CD4-positive, alpha-beta T cell treated with Interferon gamma for 1 hour (primary cell): ENCODE measurements at regions not wholly inside any gene's neighbourhood (a gene's known extent, or its start where the extent isn't known, plus 50 kb on each side); places are given as distances from the start of the nearest gene placed in this dataset.
"Not testable (repeated sequence)": the region's sequence is repeated elsewhere in the genome, so short reads cannot be mapped to it uniquely, and the experiment has no call there.

Experiments
- DNase-seq: peaks from one replicate; pipeline ENCODE4 v3.0.0-alpha.2; 2020

DNA sequence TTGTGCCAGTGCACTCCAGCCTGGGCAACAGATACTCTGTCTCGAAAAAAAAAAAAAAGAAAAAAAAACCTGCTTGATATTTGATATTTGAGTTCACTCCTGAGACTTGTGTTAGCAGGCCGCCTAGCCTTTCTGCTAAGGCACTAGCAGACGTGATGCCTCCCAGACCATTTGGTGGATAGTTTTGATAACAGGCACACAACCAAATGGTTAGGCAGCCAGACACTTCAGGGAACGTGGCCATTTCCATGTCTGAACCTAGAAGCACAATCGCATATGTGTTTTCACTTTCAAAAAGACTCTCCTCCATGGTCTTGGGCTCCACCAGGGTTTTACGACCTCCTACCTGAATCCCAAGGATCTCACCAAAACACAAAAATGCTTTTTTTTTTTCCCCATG lies 1319.5 kb downstream of the BRINP3 start:
- no peak for DNase-seq

DNA sequence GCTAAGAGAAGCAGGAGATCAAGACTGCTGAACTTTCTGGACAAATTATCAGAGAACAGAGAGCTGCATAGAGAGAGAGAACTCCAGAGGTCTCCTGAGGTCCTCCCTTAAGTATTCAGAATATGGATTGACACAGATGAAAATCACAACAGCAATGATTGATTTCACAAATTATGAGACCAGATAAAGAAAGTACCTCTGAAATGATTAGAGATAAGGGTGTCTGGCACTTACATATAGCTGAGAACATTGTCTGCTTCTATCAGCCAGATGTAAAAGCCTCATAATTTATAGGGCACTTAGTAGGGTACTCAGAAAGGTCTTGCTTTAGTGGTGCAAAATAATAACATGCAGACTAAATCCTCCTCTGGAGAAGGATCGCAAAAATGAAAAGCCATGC lies 1301.8 kb downstream of the BRINP3 start:
- no peak for DNase-seq

DNA sequence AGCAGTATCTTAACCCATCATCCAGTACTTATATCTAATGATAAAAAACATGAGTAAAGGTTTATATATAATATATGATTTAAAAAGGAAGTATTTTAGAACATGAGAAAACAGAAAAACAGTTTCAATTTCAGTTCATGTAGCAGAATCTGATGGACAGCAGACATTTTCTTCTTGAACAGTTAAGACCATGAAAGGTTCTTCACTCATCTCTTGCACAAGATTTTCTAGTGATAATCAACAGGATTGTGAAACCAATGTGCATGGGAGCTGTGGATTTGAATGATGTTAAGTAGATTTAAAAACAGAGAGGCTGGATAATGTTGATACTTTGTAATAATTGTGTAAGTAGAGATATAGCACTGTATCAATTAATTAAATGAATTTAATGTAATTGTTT lies 1297.6 kb downstream of the BRINP3 start:
- DNase-seq = no peak

DNA sequence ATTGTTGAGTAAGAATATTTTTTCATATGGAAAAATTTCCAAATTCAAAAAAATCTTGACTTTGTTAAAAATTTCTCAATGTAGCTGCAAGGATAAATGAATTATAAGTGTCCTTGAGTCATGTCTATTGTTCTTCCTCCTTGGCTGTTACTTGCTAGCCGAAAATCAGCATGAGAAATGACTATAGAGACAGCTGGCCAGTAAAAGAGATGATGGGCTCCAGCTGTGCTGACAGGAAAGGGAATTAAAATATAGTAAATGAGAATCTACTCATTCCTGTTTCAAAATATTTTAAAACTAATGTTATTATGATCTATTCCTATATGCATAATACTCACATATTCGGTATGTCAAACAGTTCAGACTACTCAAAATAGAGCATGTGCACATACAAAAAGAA lies 1292.6 kb downstream of the BRINP3 start:
- no peak for DNase-seq

DNA sequence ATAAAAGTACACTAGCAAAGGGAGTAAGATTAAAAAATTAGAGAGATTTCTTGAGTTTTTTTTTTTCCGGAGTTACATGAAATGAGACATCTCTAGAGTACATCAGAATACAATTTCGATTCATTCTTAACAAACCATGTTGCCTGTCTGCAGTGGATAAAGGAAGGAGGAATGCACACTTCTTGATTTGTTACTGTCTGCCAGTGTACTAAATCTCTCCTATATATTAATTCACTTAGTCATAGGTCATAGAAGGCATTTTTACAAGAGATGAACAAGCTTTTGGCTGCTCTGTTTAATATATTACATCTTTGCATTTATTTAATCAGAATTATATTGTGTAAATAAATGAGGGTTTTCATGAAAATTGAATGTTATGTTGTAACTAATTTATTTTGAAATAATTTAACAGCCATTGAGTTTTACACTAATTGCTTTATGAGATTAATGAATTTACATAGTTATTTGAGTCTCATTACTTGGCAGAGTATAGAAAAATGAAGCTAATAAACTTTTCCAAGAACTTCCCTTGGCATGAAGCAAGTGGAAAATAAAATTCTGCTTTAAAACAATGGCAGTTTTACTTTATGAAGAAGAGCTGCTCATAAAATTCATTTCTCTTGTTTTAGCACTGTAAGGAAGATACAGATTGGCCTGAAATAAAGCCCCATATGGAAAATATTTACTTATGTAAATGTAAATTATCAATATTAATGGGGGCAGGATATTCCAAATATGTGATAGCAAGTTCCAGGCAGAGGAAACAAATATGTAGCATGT lies 1284.7 kb downstream of the BRINP3 start:
- no peak for DNase-seq

DNA sequence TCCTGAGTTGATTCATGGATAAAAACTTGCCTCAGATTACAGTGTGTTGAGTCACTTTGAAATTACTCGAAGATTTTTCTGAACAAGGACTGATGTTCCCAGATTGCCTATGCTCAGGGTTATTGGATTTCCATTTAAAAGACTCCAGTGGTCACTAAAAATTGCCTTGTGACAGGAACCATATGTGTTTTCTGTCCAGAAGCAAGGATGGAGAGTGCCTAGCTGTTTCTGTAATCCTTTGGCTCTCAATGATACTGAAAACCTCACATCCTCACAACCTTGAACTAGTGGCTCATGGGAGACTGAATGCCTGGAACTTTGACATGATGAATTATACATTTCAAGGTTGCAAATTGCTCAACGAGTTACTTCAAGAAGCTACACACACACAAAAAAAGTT lies 1271.8 kb downstream of the BRINP3 start:
- no peak for DNase-seq

DNA sequence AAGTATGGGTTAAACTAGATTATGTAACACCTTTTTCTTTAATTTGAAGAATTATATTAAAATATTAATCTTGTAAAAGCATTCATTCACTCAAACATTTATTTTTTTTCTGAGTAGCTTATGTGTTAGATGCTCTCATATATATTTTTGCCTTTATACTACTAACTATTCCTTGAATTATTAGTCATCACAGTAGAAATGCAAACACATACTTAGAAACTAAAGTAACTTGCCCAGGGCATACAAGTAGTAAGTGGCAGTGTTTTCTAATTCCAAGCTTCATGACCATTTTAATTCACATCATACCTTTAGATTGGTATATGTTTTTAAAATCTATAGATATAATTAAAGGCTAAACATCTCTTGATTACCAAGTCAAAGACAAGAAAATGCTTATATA lies 1271.0 kb downstream of the BRINP3 start:
- no peak for DNase-seq

DNA sequence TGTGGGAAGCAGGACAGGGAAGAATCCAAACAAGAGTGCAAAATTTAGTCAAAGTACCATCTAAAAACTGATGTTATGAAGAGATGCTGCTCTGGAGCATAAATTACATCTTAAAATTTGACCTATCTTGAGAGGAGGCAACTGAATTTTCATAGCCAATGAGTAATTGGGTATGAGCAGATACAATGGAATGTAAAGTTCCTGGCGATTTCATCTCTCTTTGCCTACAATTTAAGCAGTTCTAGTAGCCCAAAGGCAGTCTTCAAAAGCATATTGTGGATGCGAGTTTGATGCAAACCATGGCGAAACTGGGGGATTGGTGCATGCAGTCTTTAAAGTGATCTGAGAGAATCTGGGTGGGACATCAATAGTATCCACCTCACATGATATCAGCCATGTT lies 1265.9 kb downstream of the BRINP3 start:
- no peak for DNase-seq

DNA sequence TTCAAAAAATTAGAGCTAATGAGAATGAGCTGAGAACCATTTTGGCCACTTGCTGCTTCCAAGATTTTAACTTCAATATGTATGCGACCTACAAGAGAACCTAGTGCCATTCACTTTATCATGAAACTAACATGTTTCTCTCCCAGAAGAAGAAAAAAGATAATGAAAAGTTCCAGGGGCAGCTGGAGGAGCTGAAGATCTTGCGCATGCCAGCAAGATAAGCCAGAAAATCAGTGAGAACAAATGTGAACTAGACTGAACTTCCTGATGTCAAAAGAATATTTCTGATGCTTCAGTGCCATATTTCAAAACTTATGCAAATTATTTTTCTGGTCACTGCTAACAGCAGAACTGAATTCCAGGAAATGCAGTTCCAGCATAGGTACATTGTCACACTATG lies 1265.1 kb downstream of the BRINP3 start:
- no peak for DNase-seq

DNA sequence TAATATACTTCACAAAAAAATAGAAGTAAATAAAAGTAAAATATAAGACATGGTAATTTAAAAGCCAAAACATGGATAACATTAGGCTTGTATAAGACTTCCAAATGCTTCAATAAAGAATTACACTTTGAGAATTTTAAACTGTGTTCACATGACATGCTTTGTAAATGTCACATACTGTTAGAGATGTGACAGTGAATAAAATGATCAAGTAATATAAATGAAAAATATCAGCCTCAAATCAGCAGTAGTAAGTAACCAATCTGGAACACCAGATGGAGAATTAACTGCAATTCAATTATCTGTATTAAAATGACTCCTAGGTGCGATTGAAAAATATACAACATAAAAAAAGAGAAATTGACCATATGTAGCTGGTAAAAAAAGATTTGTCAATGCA lies 1260.8 kb downstream of the BRINP3 start:
- no peak for DNase-seq

DNA sequence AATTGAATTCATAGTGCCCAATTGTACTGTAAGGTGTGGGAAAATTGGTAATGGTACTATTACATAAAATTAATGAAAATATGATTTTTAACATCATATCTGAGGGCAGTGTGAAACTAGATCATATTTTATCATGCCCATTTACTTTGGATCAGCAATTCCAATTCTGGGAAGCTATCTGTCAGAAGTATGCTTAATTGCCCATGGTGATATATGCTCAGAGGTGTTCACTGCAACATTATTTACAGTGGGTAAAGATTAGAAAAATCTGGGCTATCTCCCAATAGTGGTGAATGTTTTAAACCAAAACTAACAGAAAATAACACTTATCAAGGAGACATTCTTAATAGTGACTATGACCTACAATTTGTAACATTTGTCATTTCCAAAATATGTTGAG lies 1260.0 kb downstream of the BRINP3 start:
- DNase-seq = no peak

DNA sequence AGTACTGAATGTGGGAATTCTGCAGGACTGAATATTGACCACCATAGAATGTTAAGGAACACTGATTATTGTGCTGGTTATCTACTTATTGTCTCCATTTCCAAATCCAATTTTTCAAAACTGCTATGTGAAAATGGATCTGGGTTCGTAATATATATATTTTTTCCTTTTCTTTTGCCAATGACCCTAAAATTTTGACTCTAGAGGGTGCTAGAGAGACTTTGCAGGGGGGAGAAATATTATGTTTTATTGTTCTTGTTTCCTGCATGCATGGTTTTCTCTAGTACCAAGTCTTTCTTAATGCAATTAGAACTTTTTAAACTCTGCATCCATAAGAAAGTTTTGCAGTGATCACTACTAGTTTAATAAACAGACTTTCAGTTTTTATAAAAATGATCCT lies 1256.9 kb downstream of the BRINP3 start:
- DNase-seq = no peak

DNA sequence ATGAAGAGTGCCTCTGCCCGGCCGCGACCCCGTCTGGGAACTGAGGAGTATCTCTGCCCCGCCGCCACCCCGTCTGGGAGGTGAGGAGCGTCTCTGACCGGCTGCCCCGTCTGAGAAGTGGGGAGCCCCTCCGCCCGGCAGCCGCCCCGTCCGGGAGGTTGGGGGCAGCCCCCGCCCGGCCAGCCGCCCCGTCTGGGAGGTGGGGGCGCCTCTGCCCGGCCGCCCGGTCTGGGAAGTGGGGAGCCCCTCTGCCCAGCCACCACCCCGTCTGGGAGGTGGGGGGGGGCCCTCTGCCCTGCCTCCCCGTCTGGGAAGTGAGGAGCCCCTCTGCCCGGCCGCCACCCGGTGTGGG lies 1251.9 kb downstream of the BRINP3 start:
- not testable (repeated sequence) for DNase-seq

DNA sequence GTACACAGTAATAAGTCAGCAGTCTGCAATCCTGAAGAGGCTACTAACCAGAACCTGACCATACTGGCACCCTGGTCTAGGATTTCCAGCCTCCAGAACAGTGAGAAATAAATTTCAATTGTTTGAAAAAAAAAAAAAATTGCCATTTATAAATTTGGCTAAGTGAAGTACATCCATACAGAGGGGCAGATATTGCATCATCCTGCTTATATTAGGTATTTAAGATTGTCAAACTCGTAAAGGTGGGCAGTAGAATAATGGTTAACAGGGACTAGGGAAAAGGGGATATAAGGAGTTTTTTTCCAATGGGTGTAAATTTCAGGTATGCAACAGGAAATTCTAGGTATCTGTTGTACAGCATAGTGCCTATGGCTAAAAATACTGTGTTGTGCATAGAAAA lies 1250.9 kb downstream of the BRINP3 start:
- DNase-seq = no peak

DNA sequence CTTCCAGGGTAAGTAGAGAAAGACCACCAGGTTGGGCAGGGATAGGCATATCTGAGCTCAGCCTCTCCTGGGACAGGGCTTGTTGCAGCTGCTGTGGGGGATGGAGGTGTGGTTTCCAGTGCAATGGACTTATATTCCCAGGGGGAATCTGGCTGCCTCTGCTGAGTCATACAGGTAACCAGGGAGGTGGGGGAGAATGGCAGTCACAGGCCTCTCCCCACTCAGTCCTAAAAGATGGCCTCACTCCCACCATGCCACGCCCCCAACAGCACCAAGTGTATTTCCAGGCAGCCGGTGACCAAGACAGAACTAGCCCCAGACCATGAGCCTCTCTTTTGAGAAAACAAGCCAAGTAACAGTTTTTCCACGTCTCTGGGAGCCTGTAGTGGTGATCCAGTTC lies 1240.7 kb downstream of the BRINP3 start:
- no peak for DNase-seq

DNA sequence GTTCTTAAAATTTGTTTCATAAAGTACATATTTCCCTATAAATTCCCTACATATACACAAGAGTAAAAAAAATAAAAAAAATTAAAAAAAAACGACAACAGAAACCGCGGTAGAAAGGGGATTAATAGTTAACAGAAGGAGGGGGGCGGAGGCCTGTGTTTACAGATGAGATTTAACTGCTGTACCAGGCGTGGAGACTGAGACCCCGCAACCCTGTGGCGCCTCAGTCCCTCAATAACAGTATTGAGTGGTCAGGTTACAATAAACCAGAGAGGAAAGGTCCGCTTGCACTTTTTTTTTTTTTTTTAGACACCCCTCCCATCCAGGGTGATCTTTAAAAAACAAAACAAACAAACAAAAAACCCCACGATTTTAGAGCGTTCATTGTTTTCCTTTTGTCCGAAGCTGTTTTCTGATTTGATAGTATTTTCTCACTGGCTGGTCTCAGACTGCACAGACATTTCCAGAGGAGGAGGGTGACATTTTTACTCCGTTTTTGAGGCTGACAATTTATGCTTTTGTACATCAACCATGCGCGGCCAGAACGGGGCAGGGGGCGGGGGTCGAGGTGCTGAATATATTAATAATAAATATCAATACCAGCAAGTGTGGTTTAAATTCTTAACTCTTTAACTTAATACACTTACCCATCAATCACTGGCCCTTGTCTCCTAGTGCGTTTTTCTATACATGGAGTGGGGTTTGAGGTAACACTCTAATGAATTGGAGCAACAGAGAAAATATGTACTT lies 1223.9 kb downstream of the BRINP3 start:
- DNase-seq = no peak

DNA sequence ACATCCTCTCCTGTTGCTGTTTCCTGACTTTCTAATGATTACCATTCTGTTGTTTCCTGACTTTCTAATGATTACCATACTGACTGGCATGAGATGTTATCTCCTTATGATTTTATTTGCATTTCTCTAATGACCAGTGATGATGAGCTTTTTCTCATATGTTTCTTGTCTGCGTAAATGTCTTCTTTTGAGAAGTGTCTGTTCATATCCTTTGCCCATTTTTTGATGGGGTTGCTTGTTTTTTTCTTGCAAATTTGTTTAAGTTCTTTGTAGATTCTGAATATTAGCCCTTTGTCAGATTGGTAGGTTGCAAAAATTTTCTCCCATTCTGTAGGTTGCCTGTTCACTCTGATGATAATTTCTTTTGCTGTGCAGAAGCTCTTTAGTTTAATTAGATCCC lies 1216.5 kb downstream of the BRINP3 start:
- DNase-seq = not testable (repeated sequence)

DNA sequence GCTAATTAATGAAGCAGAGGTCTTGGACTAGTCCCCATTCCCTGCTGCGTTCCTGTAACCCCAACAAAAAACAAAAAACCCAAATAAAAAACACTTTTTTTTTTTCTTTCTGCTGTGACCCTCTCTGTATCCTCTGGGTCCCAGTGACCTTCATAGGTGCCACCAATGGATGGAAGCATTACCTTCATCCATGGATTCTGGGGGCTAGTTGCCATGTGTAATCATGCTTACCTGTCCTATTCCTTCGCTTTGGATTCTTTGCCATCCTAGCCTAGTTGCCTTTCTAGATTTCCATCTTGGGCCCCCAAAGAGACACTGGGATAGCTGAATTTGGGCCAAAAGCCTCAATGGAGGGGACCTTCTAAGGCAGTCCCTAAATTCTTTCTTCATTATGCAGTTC lies 1208.7 kb downstream of the BRINP3 start:
- DNase-seq = no peak

DNA sequence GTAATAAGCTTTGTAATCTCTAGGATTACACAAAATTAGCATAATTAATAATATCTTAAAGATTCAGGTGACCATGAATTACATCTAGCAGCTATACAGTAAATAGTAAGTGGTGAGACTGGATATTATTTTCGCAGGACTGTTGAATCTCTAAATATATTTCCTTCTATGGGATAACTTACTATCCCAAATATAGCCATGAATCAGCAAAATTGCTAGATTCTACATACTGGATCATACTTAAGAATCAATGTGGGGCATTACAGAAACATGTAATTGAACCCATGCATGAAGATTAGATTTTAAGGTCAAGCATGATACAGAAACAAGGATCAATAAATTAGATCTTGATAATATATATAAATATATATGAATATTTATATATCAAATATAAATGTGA lies 1203.4 kb downstream of the BRINP3 start:
- DNase-seq = no peak

DNA sequence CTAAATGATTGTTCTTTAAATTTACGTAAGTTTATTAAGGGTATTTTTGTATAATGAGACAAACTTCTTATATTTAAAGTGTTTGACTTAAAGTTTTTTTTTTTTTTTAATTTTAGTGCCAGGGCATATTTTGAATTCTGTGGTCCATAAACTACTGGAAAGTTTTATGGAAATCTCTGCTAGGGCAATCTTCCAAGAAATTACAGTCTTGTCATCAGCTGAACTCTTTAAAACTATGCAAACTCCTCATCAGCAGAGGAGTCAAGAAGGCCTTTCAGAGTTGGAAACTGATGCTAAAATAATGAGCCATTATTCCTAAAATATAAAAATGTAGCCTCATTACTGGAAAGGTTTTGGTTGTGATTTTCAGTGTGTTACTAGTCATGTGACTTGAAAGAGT lies 1201.9 kb downstream of the BRINP3 start:
- DNase-seq = no peak

DNA sequence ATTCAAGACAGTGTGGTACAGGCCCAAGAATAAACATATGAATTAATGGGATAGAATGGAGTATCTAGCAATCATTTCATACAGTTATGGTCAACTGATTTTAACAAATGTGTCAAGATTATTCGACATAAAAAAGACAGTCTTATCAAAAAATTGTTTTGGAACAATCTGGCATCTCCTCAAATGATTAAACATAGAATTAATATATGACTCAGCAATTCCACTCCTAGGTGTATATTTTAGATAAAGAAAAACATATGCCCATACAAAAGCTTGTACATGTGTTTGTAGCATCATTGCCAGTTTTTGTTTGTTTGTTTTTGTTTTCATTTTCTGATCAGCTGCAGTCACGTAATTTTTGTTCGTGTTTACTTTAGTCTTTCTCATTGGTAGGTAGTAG lies 1188.3 kb downstream of the BRINP3 start:
- no peak for DNase-seq

DNA sequence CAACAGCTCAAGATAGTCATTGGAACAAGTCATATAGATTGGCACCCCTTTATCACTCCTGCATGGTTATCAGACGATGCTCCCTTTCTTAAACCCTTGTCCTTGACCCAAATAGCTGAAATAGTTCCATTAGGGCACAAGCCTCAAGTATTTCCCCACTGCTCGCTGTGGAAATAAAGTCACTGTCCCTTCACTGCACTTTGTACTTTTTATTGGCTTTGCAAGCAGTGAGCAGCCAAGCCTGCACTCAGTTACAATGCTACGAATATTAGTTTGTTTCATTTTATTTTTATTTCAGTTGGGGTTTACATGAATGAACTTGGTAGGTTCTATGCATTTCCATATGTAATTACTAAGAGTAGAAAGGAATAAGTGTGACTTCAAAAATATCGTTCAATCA lies 1176.4 kb downstream of the BRINP3 start:
- DNase-seq = no peak

DNA sequence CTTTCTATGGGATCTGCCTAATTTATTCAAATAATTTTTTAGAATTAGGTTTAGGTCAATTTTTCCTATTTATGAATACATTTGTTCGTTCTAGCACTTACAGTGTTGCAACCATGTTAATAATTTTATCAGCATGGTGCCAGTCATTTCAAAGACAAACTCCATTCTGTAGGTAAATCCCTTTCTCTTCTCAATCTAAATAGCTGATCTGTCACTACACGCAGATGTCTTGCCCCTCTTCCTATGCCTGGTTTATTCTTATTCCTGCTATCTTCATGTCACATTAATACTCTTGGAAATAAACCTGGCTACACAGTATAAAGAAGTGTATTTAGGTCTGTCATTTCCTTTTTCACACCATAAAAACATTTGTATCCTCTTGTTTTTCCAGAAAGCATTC lies 1172.4 kb downstream of the BRINP3 start:
- DNase-seq = no peak

DNA sequence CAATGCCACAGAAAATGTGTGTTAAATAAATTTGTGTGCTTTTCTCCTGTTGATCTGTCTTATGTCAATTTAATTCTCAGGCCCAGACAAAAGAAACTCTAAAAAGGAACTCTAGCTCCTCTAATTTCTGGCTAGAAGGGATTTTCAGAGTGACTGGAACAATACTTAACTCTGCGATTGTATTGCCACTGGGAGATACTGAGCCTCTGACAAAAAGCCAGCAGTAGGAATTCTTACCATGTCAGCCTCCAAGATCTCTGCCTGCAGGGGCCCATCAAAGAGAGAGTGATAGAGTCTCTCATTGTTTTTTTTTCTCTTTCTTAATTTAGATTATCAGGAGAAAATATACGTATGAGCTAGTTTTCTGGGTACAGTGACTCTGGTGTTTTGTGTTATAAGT lies 1165.7 kb downstream of the BRINP3 start:
- DNase-seq = no peak

DNA sequence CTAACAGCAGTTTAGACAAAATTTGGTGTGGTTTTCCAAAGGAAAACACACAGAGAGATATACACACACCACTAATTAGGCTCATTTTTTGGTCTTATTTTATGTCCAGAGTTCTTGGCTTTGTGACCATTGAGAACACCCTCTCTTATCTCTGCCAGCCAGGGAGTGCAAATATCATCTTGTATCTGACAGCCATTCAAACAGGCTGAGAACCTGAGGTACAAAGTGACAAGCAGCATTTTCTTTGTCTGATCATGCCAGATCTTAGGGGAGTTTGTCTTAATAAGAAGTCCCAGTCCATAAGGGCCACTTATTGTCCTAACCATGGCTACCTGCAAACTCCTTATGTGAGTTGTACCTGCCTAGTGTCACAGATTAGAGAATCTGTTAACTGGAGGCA lies 1165.2 kb downstream of the BRINP3 start:
- DNase-seq = no peak
